Activated CD8-positive, alpha-beta T cell treated with anti-CD3 and anti-CD28 coated beads, Interleukin-2, amount 10 ng/mL, durations not matched to agents 7 days and 5 days (primary cell): ENCODE measurements at regions not wholly inside any gene's neighbourhood (a gene's known extent, or its start where the extent isn't known, plus 50 kb on each side); places are given as distances from the start of the nearest gene placed in this dataset.

Experiments used
- ATAC-seq: fragments of 150-1000 bp; cut with Tn5 transposase; one replicate; pipeline ENCODE4 v1.10.0; 2021; ENCODE audit warnings: moderate library complexity
- CTCF ChIA-PET: fragments of 350-600 bp; sonication (Branson Sonifier 250); formaldehyde crosslinking; loops from one replicate; lab custom pipeline; 2021; ENCODE audit warnings: antibody characterized with exemption; lab: Charles Lee
- POLR2A ChIA-PET: fragments of 350-600 bp; sonication (Branson Sonifier 250); formaldehyde crosslinking; loops from one replicate; lab custom pipeline; 2021; ENCODE audit warnings: antibody characterized with exemption; lab: Charles Lee
- DNase-seq: peaks from one replicate; pipeline ENCODE4 v3.0.0-alpha.2; 2020
- H3K27ac Mint-ChIP-seq: one replicate; pipeline ENCODE4 v1.8.0; 2021; ENCODE audit warnings: mild to moderate bottlenecking, mixed read lengths
- H3K27me3 Mint-ChIP-seq: one replicate; pipeline ENCODE4 v1.8.0; 2021; ENCODE audit warnings: low read depth, mixed read lengths
- H3K36me3 Mint-ChIP-seq: one replicate; pipeline ENCODE4 v1.8.0; 2021; ENCODE audit warnings: low read depth, mixed read lengths
- H3K4me1 Mint-ChIP-seq: one replicate; pipeline ENCODE4 v1.8.0; 2021; ENCODE audit warnings: low read depth, mixed read lengths
- H3K4me3 Mint-ChIP-seq: one replicate; pipeline ENCODE4 v1.8.0; 2021; ENCODE audit warnings: mild to moderate bottlenecking, mixed read lengths
- H3K9me3 Mint-ChIP-seq: one replicate; pipeline ENCODE4 v1.8.0; 2022; ENCODE audit warnings: mixed read lengths; ENCODE audit not compliant: insufficient read depth

- Mint-ChIP-seq H3K27me3 (no peaks in the 10 kb centered on the region), H3K36me3 (no peaks in the 10 kb centered on the region), H3K27ac (no peak overlapping the region), H3K9me3 (no peaks in the 10 kb centered on the region), H3K4me1 (no peaks in the 10 kb centered on the region), H3K4me3 (no peak overlapping the region)
- ChIA-PET POLR2A (no interaction called here), CTCF (no interaction called here)
- no peak for ATAC-seq
- DNase-seq: no peak
These were observed 149.6 kb downstream of the LMO4 start for GRCh38 chr1:87478231-87478630.

- Mint-ChIP-seq H3K36me3 (no peaks in the 10 kb centered on the region), H3K4me1 (no peaks in the 10 kb centered on the region), H3K9me3 (no peaks in the 10 kb centered on the region), H3K27me3 (peaks cover 2% of the 10 kb centered on the region), H3K27ac (no peak overlapping the region), H3K4me3 (no peak overlapping the region)
- CTCF ChIA-PET: interaction anchor here (1.1 kb wide), 1 partner anchor 13 kb away, joined by 3 read pairs; no protein-coding TSS in a partner anchor
- ATAC-seq: no peak
- no peak for DNase-seq
- POLR2A ChIA-PET: no interaction called here
These were observed 166.5 kb downstream of the LMO4 start for GRCh38 chr1:87495147-87495546.

- Mint-ChIP-seq H3K27ac (no peak overlapping the region), H3K36me3 (no peaks in the 10 kb centered on the region), H3K9me3 (no peaks in the 10 kb centered on the region), H3K27me3 (peaks cover 2% of the 10 kb centered on the region), H3K4me3 (no peak overlapping the region), H3K4me1 (no peaks in the 10 kb centered on the region)
- ATAC-seq: no peak
- ChIA-PET POLR2A (no interaction called here), CTCF (interaction anchor here (1.1 kb wide), 1 partner anchor 13 kb away, joined by 3 read pairs; no protein-coding TSS in a partner anchor)
- DNase-seq: no peak
These were observed 167.2 kb downstream of the LMO4 start for GRCh38 chr1:87495870-87496269.

- Mint-ChIP-seq H3K27me3 (peaks cover 2% of the 10 kb centered on the region), H3K27ac (no peak overlapping the region), H3K9me3 (no peaks in the 10 kb centered on the region), H3K4me1 (no peaks in the 10 kb centered on the region), H3K36me3 (no peaks in the 10 kb centered on the region), H3K4me3 (no peak overlapping the region)
- ATAC-seq: no peak
- CTCF ChIA-PET: no interaction called here
- POLR2A ChIA-PET: no interaction called here
- no peak for DNase-seq
These were observed 168.9 kb downstream of the LMO4 start for GRCh38 chr1:87497380-87498203.

GRCh38 chr1:87501738-87502137, 173.1 kb downstream of the LMO4 start:
- ChIA-PET POLR2A (no interaction called here), CTCF (no interaction called here)
- Mint-ChIP-seq H3K4me1 (no peaks in the 10 kb centered on the region), H3K27me3 (peaks cover 2% of the 10 kb centered on the region), H3K9me3 (no peaks in the 10 kb centered on the region), H3K4me3 (no peak overlapping the region), H3K36me3 (no peaks in the 10 kb centered on the region), H3K27ac (no peak overlapping the region)
- DNase-seq (no peak), ATAC-seq (no peak)

GRCh38 chr1:87505391-87505983, 176.8 kb downstream of the LMO4 start:
- POLR2A ChIA-PET: no interaction called here
- DNase-seq (no peak), ATAC-seq (no peak)
- no peak overlapping the region for H3K27ac Mint-ChIP-seq
- no peaks in the 10 kb centered on the region for H3K36me3 Mint-ChIP-seq
- no peak overlapping the region for H3K4me3 Mint-ChIP-seq
- no peaks in the 10 kb centered on the region for H3K4me1 Mint-ChIP-seq
- H3K9me3 Mint-ChIP-seq: no peaks in the 10 kb centered on the region
- CTCF ChIA-PET: no interaction called here
- H3K27me3 Mint-ChIP-seq: peaks cover 2% of the 10 kb centered on the region

- Mint-ChIP-seq H3K36me3 (no peaks in the 10 kb centered on the region), H3K27ac (no peak overlapping the region), H3K4me1 (no peaks in the 10 kb centered on the region), H3K9me3 (no peaks in the 10 kb centered on the region), H3K27me3 (peaks cover 2% of the 10 kb centered on the region), H3K4me3 (no peak overlapping the region)
- no peak for DNase-seq
- CTCF ChIA-PET: no interaction called here
- POLR2A ChIA-PET: no interaction called here
- ATAC-seq: no peak
These were observed 177.5 kb downstream of the LMO4 start for GRCh38 chr1:87506147-87506546.

GRCh38 chr1:87508247-87508787, 179.6 kb downstream of the LMO4 start:
- H3K9me3 Mint-ChIP-seq: no peaks in the 10 kb centered on the region

GRCh38 chr1:87510540-87510939, 181.9 kb downstream of the LMO4 start:
- no peak overlapping the region for H3K27ac Mint-ChIP-seq
- peaks cover 5% of the 10 kb centered on the region for H3K27me3 Mint-ChIP-seq
- ChIA-PET POLR2A (no interaction called here), CTCF (no interaction called here)
- no peaks in the 10 kb centered on the region for H3K36me3 Mint-ChIP-seq
- no peaks in the 10 kb centered on the region for H3K9me3 Mint-ChIP-seq
- no peak overlapping the region for H3K4me3 Mint-ChIP-seq
- ATAC-seq (no peak), DNase-seq (no peak)
- no peaks in the 10 kb centered on the region for H3K4me1 Mint-ChIP-seq

More at GRCh38 chr1:87508247-87508787, 179.6 kb downstream of the LMO4 start:
- Mint-ChIP-seq H3K4me1 (no peaks in the 10 kb centered on the region), H3K4me3 (no peak overlapping the region), H3K36me3 (no peaks in the 10 kb centered on the region), H3K27ac (no peak overlapping the region), H3K27me3 (peaks cover 2% of the 10 kb centered on the region)
- no peak for DNase-seq
- CTCF ChIA-PET: no interaction called here
- POLR2A ChIA-PET: no interaction called here
- no peak for ATAC-seq

- Mint-ChIP-seq H3K27me3 (peaks cover 5% of the 10 kb centered on the region), H3K9me3 (no peaks in the 10 kb centered on the region), H3K4me1 (no peaks in the 10 kb centered on the region), H3K4me3 (no peak overlapping the region), H3K36me3 (no peaks in the 10 kb centered on the region), H3K27ac (no peak overlapping the region)
- ATAC-seq (no peak), DNase-seq (no peak)
- POLR2A ChIA-PET: no interaction called here
- CTCF ChIA-PET: no interaction called here
These were observed 182.8 kb downstream of the LMO4 start for GRCh38 chr1:87511449-87511848.

GRCh38 chr1:87512431-87512830, 183.8 kb downstream of the LMO4 start:
- Mint-ChIP-seq H3K27ac (no peak overlapping the region), H3K27me3 (peaks cover 5% of the 10 kb centered on the region), H3K4me1 (no peaks in the 10 kb centered on the region), H3K9me3 (no peaks in the 10 kb centered on the region), H3K36me3 (no peaks in the 10 kb centered on the region), H3K4me3 (no peak overlapping the region)
- DNase-seq: no peak
- ChIA-PET CTCF (no interaction called here), POLR2A (no interaction called here)
- no peak for ATAC-seq

- DNase-seq (no peak), ATAC-seq (no peak)
- no peaks in the 10 kb centered on the region for H3K4me1 Mint-ChIP-seq
- H3K27ac Mint-ChIP-seq: no peak overlapping the region
- H3K9me3 Mint-ChIP-seq: no peaks in the 10 kb centered on the region
- CTCF ChIA-PET: no interaction called here
- POLR2A ChIA-PET: no interaction called here
- peaks cover 2% of the 10 kb centered on the region for H3K27me3 Mint-ChIP-seq
- no peaks in the 10 kb centered on the region for H3K36me3 Mint-ChIP-seq
- H3K4me3 Mint-ChIP-seq: no peak overlapping the region
These were observed 184.6 kb downstream of the LMO4 start for GRCh38 chr1:87513255-87513654.
